Panc1 (cell line): ENCODE measurements at regions not wholly inside any gene's neighbourhood (a gene's known extent, or its start where the extent isn't known, plus 50 kb on each side); places are given as distances from the start of the nearest gene placed in this dataset.

Experiments used
- ATAC-seq: fragments of 200-7000 bp; cut with Tn5 transposase; 2 replicates; pipeline ENCODE4 v1.9.1; 2020; ENCODE audit warnings: mild to moderate bottlenecking, moderate library complexity
- BruUV-seq: library from RNA; stranded (reverse); fragments of 400-500 nt; replicated peaks from 2 replicates; lab custom pipeline; 2021; lab: Mats Ljungman, UMichigan
- CTCF ChIA-PET: fragments of 300-600 bp; sonication (Branson Sonifier 250); formaldehyde crosslinking; loops from one replicate; lab custom pipeline; 2022; ENCODE audit warnings: antibody characterized with exemption; lab: Charles Lee
- POLR2A ChIA-PET: fragments of 300-600 bp; sonication (Branson Sonifier 250); formaldehyde crosslinking; loops from one replicate; lab custom pipeline; 2022; ENCODE audit warnings: antibody characterized with exemption; lab: Charles Lee
- DNase-seq: peaks from one replicate; pipeline ENCODE4 v3.0.0-alpha.2; 2010; ENCODE audit warnings: low read depth, low spot score
- H3K27ac ChIP-seq: 2 replicates; pipeline ENCODE4 v1.5.1; 2011; ENCODE audit warnings: mild to moderate bottlenecking, low read length, inconsistent platforms
- H3K27me3 ChIP-seq: fragments of 200-500 bp; sonication (Bioruptor generic); 2 replicates; pipeline ENCODE4 v1.6.0; 2014; ENCODE audit warnings: low read length, inconsistent platforms; ENCODE audit not compliant: control insufficient read depth, insufficient read depth
- H3K36me3 ChIP-seq: fragments of 200-500 bp; sonication (Bioruptor generic); 2 replicates; pipeline ENCODE4 v1.5.1; 2014; ENCODE audit warnings: inconsistent platforms, mild to moderate bottlenecking, low read length, moderate library complexity; ENCODE audit not compliant: control insufficient read depth, insufficient read depth
- H3K4me1 ChIP-seq: 2 replicates; pipeline ENCODE4 v1.5.1; 2011; ENCODE audit warnings: inconsistent platforms, mild to moderate bottlenecking, low read length, moderate library complexity; ENCODE audit not compliant: control insufficient read depth, insufficient read depth
- H3K4me3 ChIP-seq, 2 experiments: 2 replicates each; pipeline ENCODE4 v1.5.1; 2011 to 2012; ENCODE audit warnings: low read depth in 2 of 2, low read length in 2 of 2, mild to moderate bottlenecking in 2 of 2, inconsistent platforms in 1 of 2, moderate library complexity in 1 of 2
- H3K9me3 ChIP-seq: fragments of 200-500 bp; sonication (Bioruptor generic); 2 replicates; pipeline ENCODE4 v1.5.1; 2014; ENCODE audit warnings: low read depth, mild to moderate bottlenecking, inconsistent platforms, low read length, moderate library complexity; ENCODE audit not compliant: control insufficient read depth, insufficient read depth
- POLR2AphosphoS5 ChIP-seq: IDR thresholded peaks from 2 replicates; pipeline ENCODE4 v1.6.1; 2012; ENCODE audit warnings: mild to moderate bottlenecking, low read depth, low read length, moderate library complexity
- SIN3A ChIP-seq: IDR thresholded peaks from 2 replicates; pipeline ENCODE4 v1.6.1; 2012; ENCODE audit warnings: low read depth, mild to moderate bottlenecking, low read length, moderate library complexity, borderline replicate concordance; ENCODE audit not compliant: insufficient read depth
- TCF7L2 ChIP-seq: IDR thresholded peaks from 2 replicates; pipeline ENCODE4 v1.6.1; 2011; ENCODE audit warnings: mild to moderate bottlenecking, low read depth, low read length, inconsistent platforms
- in situ Hi-C: cut with HindIII; loops from 2 replicates; pipeline ENCODE4 v1.10.0; 2016; ENCODE audit warnings: low sequenced_read_pairs, low pct_unique_long_range_greater_than_20kb
- intact Hi-C: fragments of 100-400 bp; cut with micrococcal nuclease; formaldehyde crosslinking; loops from one replicate; pipeline ENCODE4 v1.10.0; 2022; ENCODE audit not compliant: unreplicated experiment
- TF ChIP-seq, protein P1 (sequence below), 2 experiments: IDR thresholded peaks; 2 replicates each; pipeline ENCODE4 v1.6.1; 2011 to 2012; ENCODE audit warnings: low read depth in 2 of 2, control low read depth in 1 of 2, low read length in 1 of 2, mild to moderate bottlenecking in 1 of 2, moderate library complexity in 1 of 2; ENCODE audit not compliant: insufficient read depth in 1 of 2
- TF ChIP-seq, protein P2 (sequence below): fragments of 450-650 bp; IDR thresholded peaks from 2 replicates; pipeline ENCODE4 v1.5.1; 2017; ENCODE audit warnings: mild to moderate bottlenecking

DNA sequence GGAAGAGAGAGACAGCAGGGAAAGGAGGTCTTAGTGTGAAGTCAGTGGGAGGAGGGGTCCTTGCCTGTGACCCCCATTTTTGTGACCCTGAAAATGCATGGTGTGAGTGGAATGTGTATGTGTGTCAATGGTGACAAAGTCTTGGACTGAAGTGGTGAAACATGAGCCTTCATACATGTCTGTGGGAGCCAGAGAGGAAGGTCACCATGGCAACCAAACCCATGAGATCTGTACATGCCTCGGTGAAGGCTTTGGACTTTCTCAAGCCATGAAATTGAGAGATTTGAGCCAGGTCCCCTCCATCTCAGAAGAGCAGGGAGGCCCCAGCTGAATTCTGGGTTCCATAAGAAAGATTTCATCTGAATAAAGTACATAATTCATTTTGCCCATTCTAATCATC lies 108.7 kb downstream of the TTC8 start:
- Histone ChIP-seq H3K9me3 (no peaks in the 10 kb centered on the region), H3K27me3 (no peaks in the 10 kb centered on the region), H3K27ac (no peak overlapping the region), H3K4me3 (no peak overlapping the region), H3K4me1 (no peaks in the 10 kb centered on the region), H3K36me3 (no peaks in the 10 kb centered on the region)
- CTCF ChIA-PET: no interaction called here
- intact Hi-C loops (no loop called here), in situ Hi-C loops (no loop called here)
- no TSS peak for BruUV-seq
- POLR2A ChIA-PET: no interaction called here
- DNase-seq (no peak), ATAC-seq (no peak)
- TF ChIP-seq POLR2AphosphoS5 (no peak), SIN3A (no peak), TCF7L2 (no peak)
- TF ChIP-seq, protein P1, sequence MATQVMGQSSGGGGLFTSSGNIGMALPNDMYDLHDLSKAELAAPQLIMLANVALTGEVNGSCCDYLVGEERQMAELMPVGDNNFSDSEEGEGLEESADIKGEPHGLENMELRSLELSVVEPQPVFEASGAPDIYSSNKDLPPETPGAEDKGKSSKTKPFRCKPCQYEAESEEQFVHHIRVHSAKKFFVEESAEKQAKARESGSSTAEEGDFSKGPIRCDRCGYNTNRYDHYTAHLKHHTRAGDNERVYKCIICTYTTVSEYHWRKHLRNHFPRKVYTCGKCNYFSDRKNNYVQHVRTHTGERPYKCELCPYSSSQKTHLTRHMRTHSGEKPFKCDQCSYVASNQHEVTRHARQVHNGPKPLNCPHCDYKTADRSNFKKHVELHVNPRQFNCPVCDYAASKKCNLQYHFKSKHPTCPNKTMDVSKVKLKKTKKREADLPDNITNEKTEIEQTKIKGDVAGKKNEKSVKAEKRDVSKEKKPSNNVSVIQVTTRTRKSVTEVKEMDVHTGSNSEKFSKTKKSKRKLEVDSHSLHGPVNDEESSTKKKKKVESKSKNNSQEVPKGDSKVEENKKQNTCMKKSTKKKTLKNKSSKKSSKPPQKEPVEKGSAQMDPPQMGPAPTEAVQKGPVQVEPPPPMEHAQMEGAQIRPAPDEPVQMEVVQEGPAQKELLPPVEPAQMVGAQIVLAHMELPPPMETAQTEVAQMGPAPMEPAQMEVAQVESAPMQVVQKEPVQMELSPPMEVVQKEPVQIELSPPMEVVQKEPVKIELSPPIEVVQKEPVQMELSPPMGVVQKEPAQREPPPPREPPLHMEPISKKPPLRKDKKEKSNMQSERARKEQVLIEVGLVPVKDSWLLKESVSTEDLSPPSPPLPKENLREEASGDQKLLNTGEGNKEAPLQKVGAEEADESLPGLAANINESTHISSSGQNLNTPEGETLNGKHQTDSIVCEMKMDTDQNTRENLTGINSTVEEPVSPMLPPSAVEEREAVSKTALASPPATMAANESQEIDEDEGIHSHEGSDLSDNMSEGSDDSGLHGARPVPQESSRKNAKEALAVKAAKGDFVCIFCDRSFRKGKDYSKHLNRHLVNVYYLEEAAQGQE (IDR thresholded peaks at IDR 0.05; ENCODE audit: insufficient read depth in 1 of 2, low read depth in 2 of 2, low read length in 1 of 2): no peak
- TF ChIP-seq, protein P2, sequence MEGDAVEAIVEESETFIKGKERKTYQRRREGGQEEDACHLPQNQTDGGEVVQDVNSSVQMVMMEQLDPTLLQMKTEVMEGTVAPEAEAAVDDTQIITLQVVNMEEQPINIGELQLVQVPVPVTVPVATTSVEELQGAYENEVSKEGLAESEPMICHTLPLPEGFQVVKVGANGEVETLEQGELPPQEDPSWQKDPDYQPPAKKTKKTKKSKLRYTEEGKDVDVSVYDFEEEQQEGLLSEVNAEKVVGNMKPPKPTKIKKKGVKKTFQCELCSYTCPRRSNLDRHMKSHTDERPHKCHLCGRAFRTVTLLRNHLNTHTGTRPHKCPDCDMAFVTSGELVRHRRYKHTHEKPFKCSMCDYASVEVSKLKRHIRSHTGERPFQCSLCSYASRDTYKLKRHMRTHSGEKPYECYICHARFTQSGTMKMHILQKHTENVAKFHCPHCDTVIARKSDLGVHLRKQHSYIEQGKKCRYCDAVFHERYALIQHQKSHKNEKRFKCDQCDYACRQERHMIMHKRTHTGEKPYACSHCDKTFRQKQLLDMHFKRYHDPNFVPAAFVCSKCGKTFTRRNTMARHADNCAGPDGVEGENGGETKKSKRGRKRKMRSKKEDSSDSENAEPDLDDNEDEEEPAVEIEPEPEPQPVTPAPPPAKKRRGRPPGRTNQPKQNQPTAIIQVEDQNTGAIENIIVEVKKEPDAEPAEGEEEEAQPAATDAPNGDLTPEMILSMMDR: no peak

DNA sequence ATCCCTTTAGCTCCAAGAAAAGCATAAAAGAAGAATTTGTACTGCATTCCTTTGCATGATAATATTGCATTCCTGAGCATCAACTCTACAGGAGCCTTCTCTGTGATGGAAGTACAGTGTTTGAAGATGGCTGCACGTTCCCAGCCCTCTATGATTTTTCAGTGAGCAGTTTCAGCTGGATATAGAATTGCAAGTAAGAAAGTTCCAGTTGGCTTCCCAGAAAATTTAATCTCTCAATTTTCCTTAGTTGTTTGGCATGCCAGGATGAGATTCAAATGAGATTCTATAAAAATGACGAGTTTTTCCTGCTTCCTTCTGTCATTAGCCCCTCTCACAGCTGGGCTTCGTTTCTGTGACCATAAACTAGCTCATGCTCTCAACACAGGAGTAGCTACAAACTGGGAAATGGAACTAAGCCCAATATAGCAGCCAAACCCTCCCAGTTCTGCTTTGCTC lies 109.9 kb downstream of the TTC8 start:
- no peaks in the 10 kb centered on the region for H3K27me3 ChIP-seq
- DNase-seq: no peak
- ChIA-PET POLR2A (no interaction called here), CTCF (no interaction called here)
- in situ Hi-C loops: no loop called here
- no peak for ATAC-seq
- no peaks in the 10 kb centered on the region for H3K36me3 ChIP-seq
- no peak overlapping the region for H3K4me3 ChIP-seq
- no peak overlapping the region for H3K27ac ChIP-seq
- TF ChIP-seq POLR2AphosphoS5 (no peak), SIN3A (no peak), TCF7L2 (no peak)
- TF ChIP-seq, protein P1 (IDR thresholded peaks at IDR 0.05; ENCODE audit: insufficient read depth in 1 of 2, low read depth in 2 of 2, low read length in 1 of 2): no peak
- TF ChIP-seq, protein P2: no peak
- no peaks in the 10 kb centered on the region for H3K9me3 ChIP-seq
- H3K4me1 ChIP-seq: no peaks in the 10 kb centered on the region
- BruUV-seq: no TSS peak
- intact Hi-C loops: no loop called here
